ENCODE measurements at regions not wholly inside any gene's neighbourhood (a gene's known extent, or its start where the extent isn't known, plus 50 kb on each side); places are given as distances from the start of the nearest gene placed in this dataset.

GRCh38 chr3:132898141-132898540 lies 140.1 kb upstream of the TMEM108 start:
- DNase-seq: no peak

- DNase-seq: no peak
Measured at GRCh38 chr3:132892956-132893355, 145.2 kb upstream of the TMEM108 start.

GRCh38 chr3:132881756-132882409 lies 156.3 kb upstream of the TMEM108 start:
- no peak for DNase-seq

GRCh38 chr3:132880986-132881385 lies 157.2 kb upstream of the TMEM108 start:
- DNase-seq: no peak

GRCh38 chr3:132879656-132880055 lies 157.4 kb upstream of the NPHP3 start:
- no peak for DNase-seq

- no peak for DNase-seq
Measured at GRCh38 chr3:132874701-132875100, 152.5 kb upstream of the NPHP3 start.

GRCh38 chr3:132872711-132873110 lies 150.5 kb upstream of the NPHP3 start:
- no peak for DNase-seq

GRCh38 chr3:132871956-132872355 lies 149.7 kb upstream of the NPHP3 start:
- no peak for DNase-seq

GRCh38 chr3:132870541-132870940 lies 148.3 kb upstream of the NPHP3 start:
- DNase-seq: no peak

GRCh38 chr3:132867956-132868355 lies 145.7 kb upstream of the NPHP3 start:
- DNase-seq: no peak

- DNase-seq: no peak
Measured at GRCh38 chr3:132867526-132867925, 145.3 kb upstream of the NPHP3 start.

- DNase-seq: no peak
Measured at GRCh38 chr3:132857317-132857716, 135.1 kb upstream of the NPHP3 start.

GRCh38 chr3:132854856-132855535 lies 132.8 kb upstream of the NPHP3 start:
- DNase-seq: no peak

- no peak for DNase-seq
Measured at GRCh38 chr3:132847849-132848625, 125.8 kb upstream of the NPHP3 start.

GRCh38 chr3:132843851-132844553 lies 121.8 kb upstream of the NPHP3 start:
- DNase-seq: no peak

GRCh38 chr3:132843349-132843748 lies 121.1 kb upstream of the NPHP3 start:
- DNase-seq: no peak

GRCh38 chr3:132841621-132842020 lies 119.4 kb upstream of the NPHP3 start:
- no peak for DNase-seq

GRCh38 chr3:132840201-132840700 lies 118.0 kb upstream of the NPHP3 start:
- DNase-seq: no peak

GRCh38 chr3:132838477-132838876 lies 116.3 kb upstream of the NPHP3 start:
- DNase-seq: no peak

GRCh38 chr3:132837615-132838014 lies 115.4 kb upstream of the NPHP3 start:
- DNase-seq: no peak

GRCh38 chr3:132834356-132834755 lies 112.1 kb upstream of the NPHP3 start:
- no peak for DNase-seq

GRCh38 chr3:132829101-132829500 lies 106.9 kb upstream of the NPHP3 start:
- no peak for DNase-seq

- no peak for DNase-seq
Measured at GRCh38 chr3:132822837-132823236, 100.6 kb upstream of the NPHP3 start.

Measured in NCI-H1930 (cell line).